Vagina (tissue), 2 donors: ENCODE measurements at regions not wholly inside any gene's neighbourhood (a gene's known extent, or its start where the extent isn't known, plus 50 kb on each side); places are given as distances from the start of the nearest gene placed in this dataset.

Experiments
- CTCF ChIP-seq, 3 experiments: fragments of 450-650 bp in 2 of 3; fragments of 200-600 bp in 1 of 3; sonication (generic) in 1 of 3; IDR thresholded peaks; one replicate each; pipeline ENCODE4 v1.5.1; 2017 to 2019; ENCODE audit warnings: antibody characterized with exemption in 3 of 3, mild to moderate bottlenecking in 2 of 3, moderate library complexity in 2 of 3
- POLR2A ChIP-seq, 2 donors: fragments of 450-650 bp; IDR thresholded peaks; one replicate each; pipeline ENCODE4 v1.6.1; 2017; ENCODE audit warnings: antibody characterized with exemption in 2 of 2, mild to moderate bottlenecking in 2 of 2, moderate library complexity in 2 of 2
- POLR2AphosphoS5 ChIP-seq, 2 donors: sonication (generic); formaldehyde crosslinking; IDR thresholded peaks; one replicate each; pipeline ENCODE4 v1.9.0; 2017; ENCODE audit warnings: antibody characterized with exemption in 2 of 2, mild to moderate bottlenecking in 2 of 2, low read depth in 1 of 2; ENCODE audit not compliant: insufficient read depth in 1 of 2

- TF ChIP-seq CTCF (IDR thresholded peaks at IDR 0.05) = no peak
- TF ChIP-seq POLR2A (IDR thresholded peaks at IDR 0.05) = no peak
- TF ChIP-seq POLR2AphosphoS5 (IDR thresholded peaks at IDR 0.05; ENCODE audit: insufficient read depth in 1 of 2, low read depth in 1 of 2) = no peak
Observed at GRCh38 chr16:13768471-13768870, 151.5 kb upstream of the ERCC4 start.
